ENCODE measurements at regions not wholly inside any gene's neighbourhood (a gene's known extent, or its start where the extent isn't known, plus 50 kb on each side); places are given as distances from the start of the nearest gene placed in this dataset.

GRCh38 chr12:34377243-34378035 is 355.1 kb downstream of the ALG10 start:
- no peak for TF ChIP-seq CTCF (IDR thresholded peaks at IDR 0.05; ENCODE audit: low read depth, low read length)
- no peak for DNase-seq (ENCODE audit: low read depth in 2 of 2)
- no peak overlapping the region for H3K4me3 ChIP-seq (replicated peaks in 1 of 2; ENCODE audit: low read depth in 2 of 2, low read length in 2 of 2)

GRCh38 chr12:34379142-34379541 is 356.8 kb downstream of the ALG10 start:
- no peak overlapping the region for H3K4me3 ChIP-seq (replicated peaks in 1 of 2; ENCODE audit: low read depth in 2 of 2, low read length in 2 of 2)
- no peak for TF ChIP-seq CTCF (IDR thresholded peaks at IDR 0.05; ENCODE audit: low read depth, low read length)
- no peak for DNase-seq (ENCODE audit: low read depth in 2 of 2)

GRCh38 chr12:34384693-34385092 is 362.4 kb downstream of the ALG10 start:
- TF ChIP-seq CTCF (IDR thresholded peaks at IDR 0.05; ENCODE audit: low read depth, low read length): no peak
- DNase-seq (ENCODE audit: low read depth in 2 of 2): no peak
- no peak overlapping the region for H3K4me3 ChIP-seq (replicated peaks in 1 of 2; ENCODE audit: low read depth in 2 of 2, low read length in 2 of 2)

- no peak for TF ChIP-seq CTCF (IDR thresholded peaks at IDR 0.05; ENCODE audit: low read depth, low read length)
- H3K4me3 ChIP-seq (replicated peaks in 1 of 2; ENCODE audit: low read depth in 2 of 2, low read length in 2 of 2): no peak overlapping the region
- DNase-seq (ENCODE audit: low read depth in 2 of 2): no peak
These were observed 363.7 kb downstream of the ALG10 start for GRCh38 chr12:34386016-34386415.

GRCh38 chr12:34386621-34387255 is 364.4 kb downstream of the ALG10 start:
- no peak for TF ChIP-seq CTCF (IDR thresholded peaks at IDR 0.05; ENCODE audit: low read depth, low read length)
- no peak for DNase-seq (ENCODE audit: low read depth in 2 of 2)
- no peak overlapping the region for H3K4me3 ChIP-seq (replicated peaks in 1 of 2; ENCODE audit: low read depth in 2 of 2, low read length in 2 of 2)

- TF ChIP-seq CTCF (IDR thresholded peaks at IDR 0.05; ENCODE audit: low read depth, low read length): no peak
- no peak overlapping the region for H3K4me3 ChIP-seq (replicated peaks in 1 of 2; ENCODE audit: low read depth in 2 of 2, low read length in 2 of 2)
- no peak for DNase-seq (ENCODE audit: low read depth in 2 of 2)
These were observed 365.7 kb downstream of the ALG10 start for GRCh38 chr12:34387711-34388635.

Measured in cardiac fibroblast (primary cell).